Neuronal stem cell (in vitro differentiated cells): ENCODE measurements at regions not wholly inside any gene's neighbourhood (a gene's known extent, or its start where the extent isn't known, plus 50 kb on each side); places are given as distances from the start of the nearest gene placed in this dataset.

ENCODE experiments used
- DNase-seq: peaks from one replicate; pipeline ENCODE4 v3.0.0-alpha.2; 2013; ENCODE audit warnings: low spot score
- H2AFZ ChIP-seq: one replicate; pipeline ENCODE4 v1.6.1; 2013; ENCODE audit warnings: mild to moderate bottlenecking, low read length, inconsistent platforms
- H2AK5ac ChIP-seq: 2 replicates; pipeline ENCODE4 v1.6.1; 2013; ENCODE audit warnings: low read depth, mild to moderate bottlenecking, inconsistent platforms, low read length, moderate library complexity, mixed read lengths
- H2BK120ac ChIP-seq: 2 replicates; pipeline ENCODE4 v1.6.1; 2013; ENCODE audit warnings: low read depth, mild to moderate bottlenecking, inconsistent platforms, low read length, moderate library complexity, mixed read lengths
- H2BK12ac ChIP-seq: one replicate; pipeline ENCODE4 v1.6.1; 2013; ENCODE audit warnings: low read length, inconsistent platforms
- H2BK15ac ChIP-seq: 2 replicates; pipeline ENCODE4 v1.6.1; 2013; ENCODE audit warnings: mild to moderate bottlenecking, low read length, inconsistent platforms, mixed read lengths
- H2BK5ac ChIP-seq: one replicate; pipeline ENCODE4 v1.6.1; 2013; ENCODE audit warnings: inconsistent platforms, mild to moderate bottlenecking, low read length, moderate library complexity
- H3K14ac ChIP-seq: one replicate; pipeline ENCODE4 v1.6.1; 2013; ENCODE audit warnings: low read length, inconsistent platforms
- H3K18ac ChIP-seq: 2 replicates; pipeline ENCODE4 v1.6.1; 2013; ENCODE audit warnings: low read length, inconsistent platforms
- H3K23ac ChIP-seq: 2 replicates; pipeline ENCODE4 v1.6.1; 2013; ENCODE audit warnings: low read depth, mild to moderate bottlenecking, mixed read lengths, low read length, inconsistent platforms; ENCODE audit not compliant: poor library complexity
- H3K27ac ChIP-seq: replicated peaks from 3 replicates; pipeline ENCODE4 v1.5.1; 2013; ENCODE audit warnings: low read length, inconsistent platforms
- H3K27me3 ChIP-seq, 3 experiments: 2 replicates each; pipeline ENCODE4 v1.6.1; 2013; ENCODE audit warnings: low read length in 3 of 3, mild to moderate bottlenecking in 2 of 3, inconsistent platforms in 1 of 3, low read depth in 1 of 3, mixed read lengths in 1 of 3, moderate library complexity in 1 of 3; ENCODE audit not compliant: control insufficient read depth in 3 of 3, insufficient read depth in 3 of 3
- H3K36me3 ChIP-seq, 2 donors: replicated peaks in 1 of 2; 2 replicates each; pipeline ENCODE4 v1.6.1; 2013; ENCODE audit warnings: low read length in 2 of 2; ENCODE audit not compliant: control insufficient read depth in 2 of 2, insufficient read depth in 2 of 2
- H3K4ac ChIP-seq: 2 replicates; pipeline ENCODE4 v1.6.1; 2013; ENCODE audit warnings: inconsistent platforms, mild to moderate bottlenecking, low read length, moderate library complexity
- H3K4me1 ChIP-seq, 2 donors: 1 replicate in 1 of 2; 2 replicates in 1 of 2; pipeline ENCODE4 v1.6.1; 2013; ENCODE audit warnings: low read length in 2 of 2, low read depth in 1 of 2; ENCODE audit not compliant: control insufficient read depth in 2 of 2, insufficient read depth in 1 of 2
- H3K4me2 ChIP-seq: one replicate; pipeline ENCODE4 v1.6.1; 2013; ENCODE audit warnings: mild to moderate bottlenecking, low read length, inconsistent platforms; ENCODE audit not compliant: insufficient read depth, poor library complexity, severe bottlenecking
- H3K4me3 ChIP-seq, 2 donors: 2 replicates each; pipeline ENCODE4 v1.5.1; 2013; ENCODE audit warnings: low read length in 2 of 2, mild to moderate bottlenecking in 2 of 2, inconsistent platforms in 1 of 2, moderate library complexity in 1 of 2
- H3K79me1 ChIP-seq: one replicate; pipeline ENCODE4 v1.6.1; 2013; ENCODE audit warnings: low read depth, mild to moderate bottlenecking, inconsistent platforms, low read length, moderate library complexity
- H3K9ac ChIP-seq: one replicate; pipeline ENCODE4 v1.6.1; 2013; ENCODE audit warnings: mild to moderate bottlenecking, low read depth, low read length, inconsistent platforms; ENCODE audit not compliant: poor library complexity
- H3K9me3 ChIP-seq, 2 donors: replicated peaks in 1 of 2; 2 replicates each; pipeline versions ENCODE3 to v1.6.1; 2013; ENCODE audit warnings: low read length in 2 of 2, mild to moderate bottlenecking in 2 of 2, inconsistent platforms in 1 of 2, low read depth in 1 of 2, mixed read lengths in 1 of 2, moderate library complexity in 1 of 2; ENCODE audit not compliant: control insufficient read depth in 2 of 2, insufficient read depth in 1 of 2
- H4K8ac ChIP-seq: one replicate; pipeline ENCODE4 v1.6.1; 2013; ENCODE audit warnings: low read depth, mild to moderate bottlenecking, inconsistent platforms, low read length, moderate library complexity
- H4K91ac ChIP-seq: one replicate; pipeline ENCODE4 v1.6.1; 2013; ENCODE audit warnings: low read length, low read depth, mild to moderate bottlenecking, inconsistent platforms; ENCODE audit not compliant: poor library complexity
- WGBS, 2 donors: extraction: QIAGEN DNeasy Blood & Tissue Kit; methylation state at CpG; one replicate each; pipeline ENCODE4 v1.1.7; 2013; ENCODE audit warnings: missing lambda C conversion rate in 2 of 2, mixed read lengths in 1 of 2; ENCODE audit not compliant: insufficient read length in 2 of 2, insufficient replicate concordance in 1 of 2; ENCODE audit errors: extremely low coverage in 2 of 2; 5-methylcytosine and 5-hydroxymethylcytosine counted together

DNA sequence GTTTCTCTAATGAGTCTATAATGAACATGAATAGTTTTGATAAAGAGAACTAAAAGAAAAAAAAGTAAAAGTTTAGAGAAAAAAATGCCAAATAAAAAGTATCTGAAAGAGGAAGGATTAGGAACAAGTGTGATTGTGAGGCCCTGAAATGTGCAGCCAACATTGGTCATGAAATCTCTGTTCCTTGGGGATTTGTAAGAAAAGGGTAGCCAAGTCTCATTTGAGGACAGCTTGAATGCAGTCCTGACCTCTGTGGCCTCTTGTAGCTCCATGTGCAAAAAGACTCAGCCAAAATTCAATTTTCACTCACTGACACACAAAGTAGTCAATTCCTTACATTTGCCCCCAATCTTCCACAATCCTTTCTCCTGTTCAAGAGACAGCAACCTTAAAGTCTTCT is 167.9 kb downstream of the KLF12 start:
- no peak overlapping the region for H3K4me2 ChIP-seq
- no peak overlapping the region for H2BK5ac ChIP-seq
- H2BK15ac ChIP-seq = no peak overlapping the region
- no peak overlapping the region for H2AK5ac ChIP-seq
- H2BK120ac ChIP-seq = no peak overlapping the region
- no peak overlapping the region for H3K18ac ChIP-seq
- no peak overlapping the region for H3K14ac ChIP-seq
- no peak overlapping the region for H4K91ac ChIP-seq
- no peak overlapping the region for H3K27ac ChIP-seq
- H3K4ac ChIP-seq = no peak overlapping the region
- H3K9ac ChIP-seq = no peak overlapping the region
- H3K23ac ChIP-seq = no peak overlapping the region
- peaks cover 0 to 14% of the 10 kb centered on the region in 2 donors for H3K9me3 ChIP-seq
- H3K4me3 ChIP-seq = no peak overlapping the region
- no peaks in the 10 kb centered on the region for H3K27me3 ChIP-seq
- H3K4me1 ChIP-seq = peaks cover 6 to 16% of the 10 kb centered on the region in 2 donors
- no peak overlapping the region for H2AFZ ChIP-seq
- H4K8ac ChIP-seq = no peak overlapping the region
- DNase-seq = no peak
- peaks cover 1% of the 10 kb centered on the region for H3K79me1 ChIP-seq
- peaks cover 0 to 4% of the 10 kb centered on the region in 2 donors for H3K36me3 ChIP-seq
- H2BK12ac ChIP-seq = no peak overlapping the region

DNA sequence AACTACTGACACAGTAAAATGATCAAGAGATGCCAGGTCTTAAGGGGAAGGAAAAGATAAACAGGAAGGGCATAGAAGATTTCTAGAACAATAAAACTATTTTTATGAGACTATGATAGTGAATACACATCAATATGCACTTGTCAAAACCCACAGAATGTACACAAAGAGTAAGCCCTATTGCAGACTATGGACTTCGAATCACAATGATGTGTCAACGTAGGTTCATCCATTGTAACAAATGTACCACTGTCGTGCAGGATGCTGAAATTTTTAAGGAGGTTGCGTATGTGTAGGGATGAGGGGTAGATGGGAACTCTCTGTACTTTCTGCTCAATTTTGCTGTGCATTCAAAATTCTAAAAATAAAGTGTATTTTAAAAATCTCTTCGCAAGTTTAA is 171.9 kb downstream of the KLF12 start:
- Histone ChIP-seq H4K8ac (no peak overlapping the region), H3K18ac (no peak overlapping the region), H3K27ac (no peak overlapping the region), H3K4ac (no peak overlapping the region), H3K14ac (no peak overlapping the region), H2BK15ac (no peak overlapping the region), H3K9me3 (peaks cover 0 to 16% of the 10 kb centered on the region in 2 donors), H3K4me1 (peaks cover 6 to 14% of the 10 kb centered on the region in 2 donors), H3K9ac (no peak overlapping the region), H2AK5ac (no peak overlapping the region), H3K4me3 (no peak overlapping the region), H3K23ac (no peak overlapping the region), H2BK5ac (no peak overlapping the region), H3K4me2 (no peak overlapping the region), H3K36me3 (peaks cover 0 to 4% of the 10 kb centered on the region in 2 donors), H2BK12ac (no peak overlapping the region), H3K27me3 (no peaks in the 10 kb centered on the region), H3K79me1 (peaks cover 1% of the 10 kb centered on the region), H2BK120ac (no peak overlapping the region), H2AFZ (no peak overlapping the region), H4K91ac (no peak overlapping the region)
- no peak for DNase-seq
- no CpG with 5 or more reads among the region's 5 CpGs for WGBS, 2 donors

GRCh38 chr13:73961181-73961580 is 173.0 kb downstream of the KLF12 start:
- Histone ChIP-seq H2BK12ac (no peak overlapping the region), H2AK5ac (no peak overlapping the region), H3K27ac (no peak overlapping the region), H2AFZ (no peak overlapping the region), H3K4ac (no peak overlapping the region), H2BK120ac (no peak overlapping the region), H3K9me3 (peaks cover 0 to 16% of the 10 kb centered on the region in 2 donors), H4K91ac (no peak overlapping the region), H3K27me3 (no peaks in the 10 kb centered on the region), H3K4me2 (no peak overlapping the region), H2BK5ac (no peak overlapping the region), H3K9ac (no peak overlapping the region), H3K23ac (no peak overlapping the region), H4K8ac (no peak overlapping the region), H3K4me3 (no peak overlapping the region), H3K14ac (no peak overlapping the region), H3K18ac (no peak overlapping the region), H3K36me3 (peaks cover 0 to 4% of the 10 kb centered on the region in 2 donors), H3K4me1 (peaks cover 2 to 6% of the 10 kb centered on the region in 2 donors), H2BK15ac (no peak overlapping the region), H3K79me1 (peaks cover 1% of the 10 kb centered on the region)
- no peak for DNase-seq
- WGBS, 2 donors = no CpG with 5 or more reads among the region's 4 CpGs

GRCh38 chr13:73960474-73960873 is 173.7 kb downstream of the KLF12 start:
- H3K27ac ChIP-seq = no peak overlapping the region
- no peak overlapping the region for H3K4ac ChIP-seq
- no peak overlapping the region for H2BK120ac ChIP-seq
- peaks cover 0 to 4% of the 10 kb centered on the region in 2 donors for H3K36me3 ChIP-seq
- no peak overlapping the region for H2AFZ ChIP-seq
- no CpG with 5 or more reads among the region's 1 CpG for WGBS, 2 donors
- H2BK12ac ChIP-seq = no peak overlapping the region
- no peak overlapping the region for H3K4me2 ChIP-seq
- H3K18ac ChIP-seq = no peak overlapping the region
- peaks cover 0 to 16% of the 10 kb centered on the region in 2 donors for H3K9me3 ChIP-seq
- no peak overlapping the region for H4K91ac ChIP-seq
- H2AK5ac ChIP-seq = no peak overlapping the region
- no peak overlapping the region for H4K8ac ChIP-seq
- no peak overlapping the region for H3K4me3 ChIP-seq
- no peak overlapping the region for H2BK5ac ChIP-seq
- no peak overlapping the region for H3K23ac ChIP-seq
- DNase-seq = no peak
- no peaks in the 10 kb centered on the region for H3K27me3 ChIP-seq
- H3K14ac ChIP-seq = no peak overlapping the region
- H3K9ac ChIP-seq = no peak overlapping the region
- no peak overlapping the region for H2BK15ac ChIP-seq
- peaks cover 1% of the 10 kb centered on the region for H3K79me1 ChIP-seq
- H3K4me1 ChIP-seq = peaks cover 0 to 2% of the 10 kb centered on the region in 2 donors
